Hepatocyte (in vitro differentiated cells): ENCODE measurements at regions not wholly inside any gene's neighbourhood (a gene's known extent, or its start where the extent isn't known, plus 50 kb on each side); places are given as distances from the start of the nearest gene placed in this dataset.

ENCODE experiments used
- DNase-seq: peaks from one replicate; pipeline ENCODE4 v3.0.0-alpha.2; 2016; ENCODE audit warnings: low spot score
- H2AFZ ChIP-seq: fragments of 200-600 bp; sonication (generic); 2 replicates; pipeline ENCODE4 v1.6.0; 2016; ENCODE audit warnings: antibody characterized with exemption, mild to moderate bottlenecking
- H3K27ac ChIP-seq: fragments of 200-600 bp; sonication (generic); 2 replicates; pipeline ENCODE4 v1.5.1; 2016; ENCODE audit warnings: mild to moderate bottlenecking
- H3K27me3 ChIP-seq: fragments of 200-600 bp; sonication (generic); 2 replicates; pipeline ENCODE4 v1.6.1; 2016
- H3K36me3 ChIP-seq: fragments of 200-600 bp; sonication (generic); replicated peaks from 2 replicates; pipeline ENCODE4 v1.5.1; 2016; ENCODE audit warnings: low read depth; ENCODE audit not compliant: insufficient read depth
- H3K4me1 ChIP-seq: fragments of 200-600 bp; sonication (generic); 2 replicates; pipeline ENCODE4 v1.5.1; 2016; ENCODE audit warnings: mild to moderate bottlenecking, moderate library complexity; ENCODE audit not compliant: insufficient read depth
- H3K4me2 ChIP-seq: fragments of 200-600 bp; sonication (generic); 2 replicates; pipeline ENCODE4 v1.6.0; 2016
- H3K4me3 ChIP-seq: fragments of 200-600 bp; sonication (generic); 2 replicates; pipeline ENCODE4 v1.5.1; 2016; ENCODE audit warnings: mild to moderate bottlenecking
- H3K79me2 ChIP-seq: fragments of 200-600 bp; sonication (generic); 2 replicates; pipeline ENCODE4 v1.6.0; 2017; ENCODE audit warnings: mild to moderate bottlenecking
- H3K9me2 ChIP-seq: fragments of 200-600 bp; sonication (generic); replicated peaks from 2 replicates; pipeline ENCODE4 v1.6.0; 2017; ENCODE audit warnings: mild to moderate bottlenecking; ENCODE audit not compliant: insufficient read depth
- H3K9me3 ChIP-seq: fragments of 200-600 bp; sonication (generic); 2 replicates; pipeline ENCODE4 v1.5.1; 2016; ENCODE audit warnings: low read depth, mild to moderate bottlenecking
- H4K20me1 ChIP-seq: fragments of 200-600 bp; sonication (generic); 2 replicates; pipeline ENCODE4 v1.6.0; 2016; ENCODE audit warnings: mild to moderate bottlenecking; ENCODE audit not compliant: insufficient read depth, poor library complexity, severe bottlenecking
- CTCF ChIP-seq: fragments of 200-600 bp; sonication (generic); IDR thresholded peaks from 2 replicates; pipeline ENCODE4 v1.5.1; 2016; ENCODE audit warnings: antibody characterized with exemption, mild to moderate bottlenecking; ENCODE audit not compliant: poor library complexity
- EZH2 ChIP-seq: fragments of 200-600 bp; sonication (generic); IDR thresholded peaks from 2 replicates; pipeline ENCODE4 v1.6.1; 2016; ENCODE audit warnings: antibody characterized with exemption, mild to moderate bottlenecking, borderline replicate concordance
- EZH2phosphoT487 ChIP-seq: fragments of 200-600 bp; sonication (generic); IDR thresholded peaks from one replicate; pipeline ENCODE4 v1.6.1; 2018; ENCODE audit warnings: antibody characterized with exemption, mild to moderate bottlenecking, low read depth, moderate library complexity; ENCODE audit not compliant: unreplicated experiment, severe bottlenecking
- WGBS: methylation state at CpG from one replicate; pipeline ENCODE4 v1.1.6; 2016; ENCODE audit warnings: low lambda C conversion rate; ENCODE audit errors: missing lambda C conversion rate; 5-methylcytosine and 5-hydroxymethylcytosine counted together

DNA sequence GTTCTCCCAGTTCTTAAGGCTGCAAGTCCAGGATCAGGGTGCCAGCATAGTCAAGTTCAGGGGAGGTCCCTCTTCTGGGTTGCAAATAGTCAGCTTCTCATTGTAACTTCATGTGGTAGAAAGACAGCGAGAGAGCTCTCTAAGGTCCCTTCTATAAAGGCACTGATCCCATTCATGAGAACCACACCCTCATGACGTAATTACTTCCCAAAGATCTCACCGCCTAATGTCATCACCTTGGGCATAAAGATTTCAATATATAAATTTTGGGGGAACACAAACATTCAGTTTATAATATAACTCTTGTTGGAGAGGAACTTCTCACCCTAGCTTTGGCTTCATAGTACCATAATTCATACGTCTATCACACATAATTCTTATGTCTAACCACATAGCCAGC is 203.9 kb upstream of the VLDLR start:
- 94% methylated on average over 4 of the region's 4 CpGs for WGBS
- H3K79me2 ChIP-seq: no peaks in the 10 kb centered on the region
- no peaks in the 10 kb centered on the region for H4K20me1 ChIP-seq
- no peak for DNase-seq
- H3K9me3 ChIP-seq: no peaks in the 10 kb centered on the region
- no peaks in the 10 kb centered on the region for H3K27me3 ChIP-seq
- H3K4me3 ChIP-seq: no peak overlapping the region
- no peak overlapping the region for H3K4me2 ChIP-seq
- no peak overlapping the region for H3K27ac ChIP-seq
- no peaks in the 10 kb centered on the region for H3K9me2 ChIP-seq
- H3K4me1 ChIP-seq: no peaks in the 10 kb centered on the region
- TF ChIP-seq EZH2phosphoT487: no peak
- TF ChIP-seq EZH2: no peak
- TF ChIP-seq CTCF: no peak
- no peak overlapping the region for H2AFZ ChIP-seq
- H3K36me3 ChIP-seq: no peaks in the 10 kb centered on the region

GRCh38 chr9:2418619-2419018 is 203.0 kb upstream of the VLDLR start:
- Histone ChIP-seq H3K4me3 (no peak overlapping the region), H3K27me3 (no peaks in the 10 kb centered on the region), H3K4me2 (no peak overlapping the region), H4K20me1 (no peaks in the 10 kb centered on the region), H3K27ac (no peak overlapping the region), H3K9me2 (no peaks in the 10 kb centered on the region), H3K36me3 (no peaks in the 10 kb centered on the region), H3K9me3 (no peaks in the 10 kb centered on the region), H2AFZ (no peak overlapping the region), H3K79me2 (no peaks in the 10 kb centered on the region), H3K4me1 (no peaks in the 10 kb centered on the region)
- TF ChIP-seq EZH2phosphoT487 (no peak), CTCF (no peak)
- no peak for DNase-seq
- WGBS: 44% methylated on average over 2 of the region's 2 CpGs

- no peak overlapping the region for H2AFZ ChIP-seq
- H3K9me3 ChIP-seq: no peaks in the 10 kb centered on the region
- no peaks in the 10 kb centered on the region for H3K9me2 ChIP-seq
- no peak overlapping the region for H3K27ac ChIP-seq
- H3K79me2 ChIP-seq: no peaks in the 10 kb centered on the region
- H3K27me3 ChIP-seq: no peaks in the 10 kb centered on the region
- no peak for DNase-seq
- no peaks in the 10 kb centered on the region for H3K4me1 ChIP-seq
- H3K4me3 ChIP-seq: no peak overlapping the region
- 64% methylated on average over 2 of the region's 2 CpGs for WGBS
- H3K36me3 ChIP-seq: no peaks in the 10 kb centered on the region
- no peaks in the 10 kb centered on the region for H4K20me1 ChIP-seq
- H3K4me2 ChIP-seq: no peak overlapping the region
- TF ChIP-seq EZH2 (no peak), EZH2phosphoT487 (no peak), CTCF (no peak)
Observed at GRCh38 chr9:2419347-2419746, 202.2 kb upstream of the VLDLR start.

GRCh38 chr9:2420543-2420942 is 201.0 kb upstream of the VLDLR start:
- Histone ChIP-seq H3K4me2 (no peak overlapping the region), H3K27me3 (no peaks in the 10 kb centered on the region), H3K79me2 (no peaks in the 10 kb centered on the region), H3K4me1 (no peaks in the 10 kb centered on the region), H2AFZ (no peak overlapping the region), H3K9me2 (no peaks in the 10 kb centered on the region), H3K36me3 (no peaks in the 10 kb centered on the region), H3K4me3 (no peak overlapping the region), H3K27ac (no peak overlapping the region), H4K20me1 (no peaks in the 10 kb centered on the region), H3K9me3 (no peaks in the 10 kb centered on the region)
- TF ChIP-seq EZH2phosphoT487 (no peak), CTCF (no peak), EZH2 (no peak)
- DNase-seq: no peak
- 87% methylated on average over 3 of the region's 3 CpGs for WGBS
